Memory B cell (primary cell): ENCODE measurements at regions not wholly inside any gene's neighbourhood (a gene's known extent, or its start where the extent isn't known, plus 50 kb on each side); places are given as distances from the start of the nearest gene placed in this dataset.

Experiments used
- ATAC-seq: fragments of 150-1000 bp; cut with Tn5 transposase; 2 replicates; pipeline ENCODE4 v1.10.0; 2021; ENCODE audit warnings: low read depth, mild to moderate bottlenecking, moderate library complexity
- DNase-seq, 2 donors: peaks; one replicate each; pipeline ENCODE4 v3.0.0; 2022; ENCODE audit warnings: low spot score in 2 of 2
- H3K27ac Mint-ChIP-seq: one replicate; pipeline ENCODE4 v1.8.0; 2022; ENCODE audit warnings: mild to moderate bottlenecking, moderate library complexity, mixed read lengths
- H3K27me3 Mint-ChIP-seq: one replicate; pipeline ENCODE4 v1.8.0; 2022; ENCODE audit warnings: mixed read lengths
- H3K36me3 Mint-ChIP-seq: one replicate; pipeline ENCODE4 v1.8.0; 2022; ENCODE audit warnings: mild to moderate bottlenecking, mixed read lengths
- H3K4me1 Mint-ChIP-seq: one replicate; pipeline ENCODE4 v1.8.0; 2022; ENCODE audit warnings: mixed read lengths
- H3K4me3 Mint-ChIP-seq: one replicate; pipeline ENCODE4 v1.8.0; 2022; ENCODE audit warnings: mild to moderate bottlenecking, moderate library complexity, mixed read lengths
- H3K9me3 Mint-ChIP-seq: one replicate; pipeline ENCODE4 v1.8.0; 2022; ENCODE audit warnings: mixed read lengths

GRCh38 chr12:25332143-25332542, 81.4 kb upstream of the KRAS start:
- ATAC-seq: no peak

GRCh38 chr12:25328072-25328712, 77.5 kb upstream of the KRAS start:
- H3K27ac Mint-ChIP-seq: no peak overlapping the region
- no peak overlapping the region for H3K4me3 Mint-ChIP-seq
- ATAC-seq (peak; percentile 75), DNase-seq (no peak)
- no peaks in the 10 kb centered on the region for H3K9me3 Mint-ChIP-seq
- peaks cover 10% of the 10 kb centered on the region for H3K4me1 Mint-ChIP-seq
- no peaks in the 10 kb centered on the region for H3K36me3 Mint-ChIP-seq
- no peaks in the 10 kb centered on the region for H3K27me3 Mint-ChIP-seq

More at GRCh38 chr12:25332143-25332542, 81.4 kb upstream of the KRAS start:
- DNase-seq: no peak
- Mint-ChIP-seq H3K4me1 (peaks cover 10% of the 10 kb centered on the region), H3K9me3 (no peaks in the 10 kb centered on the region), H3K36me3 (no peaks in the 10 kb centered on the region), H3K4me3 (no peak overlapping the region), H3K27me3 (no peaks in the 10 kb centered on the region), H3K27ac (peak overlapping the region; percentile 28)

- Mint-ChIP-seq H3K4me1 (peaks cover 17% of the 10 kb centered on the region), H3K27ac (no peak overlapping the region), H3K9me3 (no peaks in the 10 kb centered on the region), H3K27me3 (no peaks in the 10 kb centered on the region), H3K4me3 (no peak overlapping the region), H3K36me3 (no peaks in the 10 kb centered on the region)
- DNase-seq: no peak
- ATAC-seq: no peak
These were observed 76.6 kb upstream of the KRAS start for GRCh38 chr12:25327321-25327720.

GRCh38 chr12:25326326-25326725, 75.6 kb upstream of the KRAS start:
- H3K27me3 Mint-ChIP-seq: no peaks in the 10 kb centered on the region
- ATAC-seq: no peak
- H3K27ac Mint-ChIP-seq: no peak overlapping the region
- no peak for DNase-seq
- H3K4me1 Mint-ChIP-seq: peaks cover 23% of the 10 kb centered on the region
- no peaks in the 10 kb centered on the region for H3K36me3 Mint-ChIP-seq
- H3K4me3 Mint-ChIP-seq: no peak overlapping the region
- H3K9me3 Mint-ChIP-seq: peaks cover under 1% of the 10 kb centered on the region

- DNase-seq (no peak), ATAC-seq (no peak)
- peak overlapping the region; percentile 14 for H3K4me3 Mint-ChIP-seq
- H3K27ac Mint-ChIP-seq: no peak overlapping the region
- peaks cover 33% of the 10 kb centered on the region for H3K4me1 Mint-ChIP-seq
- H3K27me3 Mint-ChIP-seq: no peaks in the 10 kb centered on the region
- H3K9me3 Mint-ChIP-seq: peaks cover 2% of the 10 kb centered on the region
- H3K36me3 Mint-ChIP-seq: no peaks in the 10 kb centered on the region
These were observed 74.1 kb upstream of the KRAS start for GRCh38 chr12:25324861-25325260.

GRCh38 chr12:25323581-25323982, 72.9 kb upstream of the KRAS start:
- DNase-seq (no peak), ATAC-seq (no peak)
- Mint-ChIP-seq H3K27ac (peak overlapping the region; percentile 35), H3K9me3 (peaks cover 2% of the 10 kb centered on the region), H3K4me1 (peaks cover 35% of the 10 kb centered on the region), H3K27me3 (no peaks in the 10 kb centered on the region), H3K4me3 (no peak overlapping the region), H3K36me3 (no peaks in the 10 kb centered on the region)

GRCh38 chr12:25322918-25323531, 72.3 kb upstream of the KRAS start:
- H3K4me1 Mint-ChIP-seq: peaks cover 35% of the 10 kb centered on the region
- no peak for DNase-seq
- no peak overlapping the region for H3K4me3 Mint-ChIP-seq
- peak overlapping the region; percentile 71 for H3K27ac Mint-ChIP-seq
- no peaks in the 10 kb centered on the region for H3K27me3 Mint-ChIP-seq
- H3K36me3 Mint-ChIP-seq: no peaks in the 10 kb centered on the region
- peaks cover 2% of the 10 kb centered on the region for H3K9me3 Mint-ChIP-seq
- no peak for ATAC-seq

- no peaks in the 10 kb centered on the region for H3K36me3 Mint-ChIP-seq
- DNase-seq: no peak
- peaks cover 2% of the 10 kb centered on the region for H3K9me3 Mint-ChIP-seq
- ATAC-seq: no peak
- H3K4me1 Mint-ChIP-seq: peaks cover 40% of the 10 kb centered on the region
- peak overlapping the region; percentile 69 for H3K4me3 Mint-ChIP-seq
- H3K27me3 Mint-ChIP-seq: no peaks in the 10 kb centered on the region
- peak overlapping the region; percentile 71 for H3K27ac Mint-ChIP-seq
These were observed 71.6 kb upstream of the KRAS start for GRCh38 chr12:25322351-25322750.

GRCh38 chr12:25321772-25322171, 71.0 kb upstream of the KRAS start:
- Mint-ChIP-seq H3K9me3 (peaks cover 2% of the 10 kb centered on the region), H3K36me3 (no peaks in the 10 kb centered on the region), H3K27ac (peak overlapping the region; percentile 71), H3K4me1 (peaks cover 40% of the 10 kb centered on the region), H3K4me3 (no peak overlapping the region), H3K27me3 (no peaks in the 10 kb centered on the region)
- DNase-seq (no peak), ATAC-seq (no peak)

GRCh38 chr12:25320123-25321006, 69.6 kb upstream of the KRAS start:
- ATAC-seq (peak; percentile 89), DNase-seq (peak in 1 of 2 donors; percentile 25)
- H3K4me1 Mint-ChIP-seq: peaks cover 40% of the 10 kb centered on the region
- H3K36me3 Mint-ChIP-seq: no peaks in the 10 kb centered on the region
- H3K9me3 Mint-ChIP-seq: peaks cover 2% of the 10 kb centered on the region
- peak overlapping the region; percentile 63 for H3K4me3 Mint-ChIP-seq
- no peaks in the 10 kb centered on the region for H3K27me3 Mint-ChIP-seq
- H3K27ac Mint-ChIP-seq: peak overlapping the region; percentile 66

GRCh38 chr12:25319233-25319984, 68.7 kb upstream of the KRAS start:
- Mint-ChIP-seq H3K27me3 (no peaks in the 10 kb centered on the region), H3K36me3 (peaks cover 3% of the 10 kb centered on the region), H3K27ac (peak overlapping the region; percentile 66), H3K4me3 (no peak overlapping the region), H3K9me3 (peaks cover 2% of the 10 kb centered on the region), H3K4me1 (peaks cover 40% of the 10 kb centered on the region)
- DNase-seq (no peak), ATAC-seq (no peak)

GRCh38 chr12:25317553-25317952, 66.8 kb upstream of the KRAS start:
- peaks cover 3% of the 10 kb centered on the region for H3K36me3 Mint-ChIP-seq
- peak overlapping the region; percentile 24 for H3K4me3 Mint-ChIP-seq
- H3K9me3 Mint-ChIP-seq: peaks cover 2% of the 10 kb centered on the region
- H3K27me3 Mint-ChIP-seq: no peaks in the 10 kb centered on the region
- ATAC-seq (peak; percentile 17), DNase-seq (no peak)
- H3K4me1 Mint-ChIP-seq: peaks cover 31% of the 10 kb centered on the region
- H3K27ac Mint-ChIP-seq: peak overlapping the region; percentile 66

- Mint-ChIP-seq H3K27ac (peak overlapping the region; percentile 9), H3K27me3 (no peaks in the 10 kb centered on the region), H3K4me3 (no peak overlapping the region), H3K4me1 (peaks cover 15% of the 10 kb centered on the region), H3K9me3 (no peaks in the 10 kb centered on the region), H3K36me3 (peaks cover 3% of the 10 kb centered on the region)
- DNase-seq (no peak), ATAC-seq (no peak)
These were observed 64.7 kb upstream of the KRAS start for GRCh38 chr12:25315388-25315787.
